ENCODE measurements at regions not wholly inside any gene's neighbourhood (a gene's known extent, or its start where the extent isn't known, plus 50 kb on each side); places are given as distances from the start of the nearest gene placed in this dataset.

GRCh38 chr4:78711676-78712075 is 64.5 kb upstream of the BMP2K start:
- no peak for TF ChIP-seq POLR2AphosphoS5 (IDR thresholded peaks at IDR 0.05; ENCODE audit: low read depth)
- no peak for TF ChIP-seq CTCF (IDR thresholded peaks at IDR 0.05; ENCODE audit: insufficient read depth, low read length)
- TF ChIP-seq REST (IDR thresholded peaks at IDR 0.05; ENCODE audit: insufficient replicate concordance, low read depth): no peak
- no peak for TF ChIP-seq GABPA (IDR thresholded peaks at IDR 0.05; ENCODE audit: low read depth)
